ENCODE measurements at regions not wholly inside any gene's neighbourhood (a gene's known extent, or its start where the extent isn't known, plus 50 kb on each side); places are given as distances from the start of the nearest gene placed in this dataset.

DNA sequence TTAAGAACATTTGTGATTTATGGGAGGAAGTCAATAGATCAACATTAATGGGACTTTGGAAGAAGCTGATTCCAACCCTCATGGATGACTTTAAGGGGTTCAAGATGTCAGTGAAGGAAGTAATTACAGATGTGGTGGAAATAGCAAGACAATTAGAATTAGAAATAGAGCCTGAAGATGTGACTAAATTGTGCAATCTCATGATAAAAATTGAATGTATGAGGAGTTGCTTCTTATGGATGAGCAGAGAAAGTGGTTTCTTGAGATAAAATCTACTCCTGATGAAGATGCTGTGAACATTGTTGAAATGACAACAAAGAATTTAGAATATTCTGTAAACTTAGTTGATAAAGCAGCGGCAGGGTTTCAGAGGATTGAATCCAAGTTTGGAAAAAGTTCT, 70.9 kb upstream of the NEUROD6 start:
- H3K4me3 ChIP-seq (ENCODE audit: low read length in 3 of 3) = no peak overlapping the region
- intact Hi-C loops (cut with DNase I) = no loop called here
- no peaks in the 10 kb centered on the region for H3K4me1 ChIP-seq (ENCODE audit: control insufficient read depth in 2 of 3, insufficient read depth in 2 of 3, low read depth in 1 of 3, low read length in 3 of 3)
- H3K9ac ChIP-seq (ENCODE audit: low read length in 3 of 3) = no peak overlapping the region
- no peaks in the 10 kb centered on the region for H3K36me3 ChIP-seq (ENCODE audit: control insufficient read depth in 2 of 3, insufficient read depth in 3 of 3, low read length in 3 of 3)
- no peaks in the 10 kb centered on the region for H3K9me3 ChIP-seq (ENCODE audit: control insufficient read depth in 2 of 3, insufficient read depth in 1 of 3, low read length in 3 of 3)
- TF ChIP-seq, protein P1, sequence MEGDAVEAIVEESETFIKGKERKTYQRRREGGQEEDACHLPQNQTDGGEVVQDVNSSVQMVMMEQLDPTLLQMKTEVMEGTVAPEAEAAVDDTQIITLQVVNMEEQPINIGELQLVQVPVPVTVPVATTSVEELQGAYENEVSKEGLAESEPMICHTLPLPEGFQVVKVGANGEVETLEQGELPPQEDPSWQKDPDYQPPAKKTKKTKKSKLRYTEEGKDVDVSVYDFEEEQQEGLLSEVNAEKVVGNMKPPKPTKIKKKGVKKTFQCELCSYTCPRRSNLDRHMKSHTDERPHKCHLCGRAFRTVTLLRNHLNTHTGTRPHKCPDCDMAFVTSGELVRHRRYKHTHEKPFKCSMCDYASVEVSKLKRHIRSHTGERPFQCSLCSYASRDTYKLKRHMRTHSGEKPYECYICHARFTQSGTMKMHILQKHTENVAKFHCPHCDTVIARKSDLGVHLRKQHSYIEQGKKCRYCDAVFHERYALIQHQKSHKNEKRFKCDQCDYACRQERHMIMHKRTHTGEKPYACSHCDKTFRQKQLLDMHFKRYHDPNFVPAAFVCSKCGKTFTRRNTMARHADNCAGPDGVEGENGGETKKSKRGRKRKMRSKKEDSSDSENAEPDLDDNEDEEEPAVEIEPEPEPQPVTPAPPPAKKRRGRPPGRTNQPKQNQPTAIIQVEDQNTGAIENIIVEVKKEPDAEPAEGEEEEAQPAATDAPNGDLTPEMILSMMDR (IDR thresholded peaks at IDR 0.05; ENCODE audit: borderline replicate concordance, extremely low read depth, insufficient read depth) = no peak
- no peaks in the 10 kb centered on the region for H3K27me3 ChIP-seq (ENCODE audit: control insufficient read depth, insufficient read depth, low read length)
- no peak for FAIRE-seq
- no peak for DNase-seq
- H3K27ac ChIP-seq (ENCODE audit: low read depth in 2 of 2, low read length in 2 of 2) = no peak overlapping the region

DNA sequence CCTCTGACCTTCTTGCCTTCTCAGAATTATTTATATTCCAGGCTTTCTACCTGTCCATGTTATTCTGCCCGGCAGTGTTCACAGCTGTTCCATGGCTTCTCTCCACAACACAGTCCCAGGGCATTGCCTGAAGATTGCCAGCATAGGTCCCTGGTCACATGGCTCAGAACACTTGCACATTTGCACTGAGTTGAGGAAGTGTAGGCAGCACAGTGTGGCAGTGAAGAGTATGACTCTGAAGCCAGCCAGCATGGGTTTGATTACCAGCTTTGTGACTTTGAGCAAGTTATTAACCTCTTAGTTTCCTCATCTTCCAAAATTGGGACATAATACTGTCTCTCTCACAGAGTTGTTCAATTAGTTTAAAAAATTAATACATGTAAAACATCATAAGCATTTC, 73.2 kb upstream of the NEUROD6 start:
- Histone ChIP-seq H3K4me1 (ENCODE audit: control insufficient read depth in 2 of 3, insufficient read depth in 2 of 3, low read depth in 1 of 3, low read length in 3 of 3) (no peaks in the 10 kb centered on the region), H3K9ac (ENCODE audit: low read length in 3 of 3) (no peak overlapping the region), H3K9me3 (ENCODE audit: control insufficient read depth in 2 of 3, insufficient read depth in 1 of 3, low read length in 3 of 3) (no peaks in the 10 kb centered on the region), H3K4me3 (ENCODE audit: low read length in 3 of 3) (no peak overlapping the region), H3K27ac (ENCODE audit: low read depth in 2 of 2, low read length in 2 of 2) (no peak overlapping the region), H3K36me3 (ENCODE audit: control insufficient read depth in 2 of 3, insufficient read depth in 3 of 3, low read length in 3 of 3) (no peaks in the 10 kb centered on the region), H3K27me3 (ENCODE audit: control insufficient read depth, insufficient read depth, low read length) (no peaks in the 10 kb centered on the region)
- DNase-seq = no peak
- TF ChIP-seq, protein P1 (IDR thresholded peaks at IDR 0.05; ENCODE audit: borderline replicate concordance, extremely low read depth, insufficient read depth) = no peak
- FAIRE-seq = no peak
- intact Hi-C loops (cut with DNase I) = no loop called here

DNA sequence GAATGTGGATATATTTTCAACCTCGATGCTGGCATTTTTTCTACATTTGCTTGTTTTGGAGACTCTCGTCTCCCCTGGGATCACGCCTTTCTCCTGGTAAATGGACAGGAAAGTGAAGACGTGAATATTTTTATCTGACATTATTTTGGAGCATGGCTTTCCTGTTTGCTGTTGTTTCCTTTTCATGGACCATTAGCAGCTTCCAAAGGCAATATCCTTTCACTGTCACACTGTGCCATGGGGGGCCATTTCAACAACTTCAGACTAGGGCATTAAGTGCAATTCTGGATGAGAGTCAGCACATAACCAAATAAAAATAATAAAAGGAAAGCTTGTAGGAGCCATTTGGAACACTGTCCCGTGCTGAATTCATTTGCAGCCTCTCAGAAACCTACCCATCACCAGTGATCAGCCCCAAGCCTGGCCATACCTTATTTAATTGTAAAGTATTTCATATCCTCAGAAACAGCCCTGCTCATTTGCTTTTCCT, 75.9 kb upstream of the NEUROD6 start:
- TF ChIP-seq, protein P1 (IDR thresholded peaks at IDR 0.05; ENCODE audit: borderline replicate concordance, extremely low read depth, insufficient read depth) = no peak
- Histone ChIP-seq H3K9me3 (ENCODE audit: control insufficient read depth in 2 of 3, insufficient read depth in 1 of 3, low read length in 3 of 3) (no peaks in the 10 kb centered on the region), H3K27ac (ENCODE audit: low read depth in 2 of 2, low read length in 2 of 2) (no peak overlapping the region), H3K4me1 (ENCODE audit: control insufficient read depth in 2 of 3, insufficient read depth in 2 of 3, low read depth in 1 of 3, low read length in 3 of 3) (no peaks in the 10 kb centered on the region), H3K36me3 (ENCODE audit: control insufficient read depth in 2 of 3, insufficient read depth in 3 of 3, low read length in 3 of 3) (no peaks in the 10 kb centered on the region), H3K27me3 (ENCODE audit: control insufficient read depth, insufficient read depth, low read length) (no peaks in the 10 kb centered on the region), H3K9ac (ENCODE audit: low read length in 3 of 3) (no peak overlapping the region), H3K4me3 (ENCODE audit: low read length in 3 of 3) (no peak overlapping the region)
- DNase-seq = no peak
- FAIRE-seq = no peak
- intact Hi-C loops (cut with DNase I) = no loop called here

DNA sequence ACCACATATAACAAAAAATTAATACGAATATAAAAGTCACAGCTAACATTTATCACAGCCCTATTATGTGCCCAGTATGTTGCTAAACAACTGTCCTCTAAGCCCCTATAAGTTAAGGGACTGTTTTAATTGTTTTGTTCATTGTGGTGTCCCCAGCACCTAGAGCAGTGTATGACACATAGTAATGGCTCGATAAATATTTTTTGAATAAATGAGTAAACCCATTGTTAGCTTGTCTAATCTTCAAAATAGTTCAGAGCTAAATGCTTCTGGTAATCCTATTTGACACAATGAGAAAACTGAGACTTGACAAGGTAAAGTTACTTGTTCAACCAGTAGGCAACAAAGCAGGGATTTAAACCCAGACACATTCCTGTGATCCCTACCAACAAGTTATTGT, 78.4 kb upstream of the NEUROD6 start:
- no peak for DNase-seq
- no peak overlapping the region for H3K4me3 ChIP-seq (ENCODE audit: low read length in 3 of 3)
- no peak overlapping the region for H3K27ac ChIP-seq (ENCODE audit: low read depth in 2 of 2, low read length in 2 of 2)
- H3K4me1 ChIP-seq (ENCODE audit: control insufficient read depth in 2 of 3, insufficient read depth in 2 of 3, low read depth in 1 of 3, low read length in 3 of 3) = no peaks in the 10 kb centered on the region
- H3K27me3 ChIP-seq (ENCODE audit: control insufficient read depth, insufficient read depth, low read length) = no peaks in the 10 kb centered on the region
- no peak for FAIRE-seq
- intact Hi-C loops (cut with DNase I) = no loop called here
- H3K9me3 ChIP-seq (ENCODE audit: control insufficient read depth in 2 of 3, insufficient read depth in 1 of 3, low read length in 3 of 3) = no peaks in the 10 kb centered on the region
- H3K36me3 ChIP-seq (ENCODE audit: control insufficient read depth in 2 of 3, insufficient read depth in 3 of 3, low read length in 3 of 3) = no peaks in the 10 kb centered on the region
- H3K9ac ChIP-seq (ENCODE audit: low read length in 3 of 3) = no peak overlapping the region
- TF ChIP-seq, protein P1 (IDR thresholded peaks at IDR 0.05; ENCODE audit: borderline replicate concordance, extremely low read depth, insufficient read depth) = no peak
